ENCODE measurements at regions not wholly inside any gene's neighbourhood (a gene's known extent, or its start where the extent isn't known, plus 50 kb on each side); places are given as distances from the start of the nearest gene placed in this dataset.

DNA sequence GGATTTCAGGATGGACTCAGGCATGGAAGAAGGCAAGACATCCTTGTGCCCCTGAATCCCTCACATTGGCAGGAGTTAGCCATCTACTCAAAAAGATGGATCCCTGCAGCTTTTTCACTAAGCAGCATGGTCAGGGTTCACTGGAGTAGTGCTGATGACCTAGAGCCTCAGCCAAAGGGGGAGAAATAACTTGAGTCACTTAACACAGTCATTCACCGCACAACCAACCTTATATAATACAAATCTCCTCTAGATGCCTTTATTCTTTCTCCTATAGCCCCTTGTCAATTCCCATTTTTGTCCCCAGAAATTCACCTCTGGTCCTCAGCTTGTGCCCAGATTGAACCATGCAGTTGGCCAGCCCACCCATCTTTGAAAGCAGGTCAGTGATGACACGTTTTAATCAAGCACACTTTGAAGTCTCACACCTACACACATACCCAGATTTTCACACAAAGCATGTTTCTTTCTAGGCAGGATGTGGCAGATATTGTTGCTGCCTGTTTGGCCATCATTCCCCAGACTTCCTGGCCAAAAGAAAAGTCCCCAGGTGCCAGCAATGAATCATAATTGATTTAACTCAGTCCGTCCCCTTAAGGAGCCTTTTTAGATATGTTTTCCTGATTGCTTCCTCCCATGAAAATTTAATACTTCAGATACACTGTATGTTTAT lies 84.2 kb downstream of the LBH start:
- no peak for ATAC-seq
- no peaks in the 10 kb centered on the region for H3K36me3 ChIP-seq
- intact Hi-C loops (cut with DNase I), result no loop called here

DNA sequence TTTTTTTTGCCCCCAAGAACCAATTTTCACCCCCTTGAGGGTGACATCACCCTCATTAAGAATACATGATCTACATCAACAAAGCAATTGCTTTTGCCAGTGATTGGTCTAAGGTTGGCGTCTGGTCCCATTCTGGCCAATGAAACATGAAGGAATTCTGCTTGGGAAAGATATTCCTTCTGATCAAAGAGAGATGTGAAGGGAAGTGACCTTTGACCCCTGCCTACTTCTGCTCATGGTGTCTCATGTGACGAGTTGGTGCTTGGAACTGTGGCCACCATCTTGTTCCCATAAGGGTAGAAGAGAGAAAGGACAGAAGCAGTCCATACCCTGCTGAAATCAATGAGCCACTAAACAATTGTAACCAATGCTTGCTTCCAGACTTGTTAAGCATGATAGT lies 85.1 kb downstream of the LBH start:
- intact Hi-C loops (cut with DNase I), result no loop called here
- H3K4me1 ChIP-seq, result no peaks in the 10 kb centered on the region
- H3K36me3 ChIP-seq, result no peaks in the 10 kb centered on the region
- H3K4me3 ChIP-seq, result no peak overlapping the region
- H3K27ac ChIP-seq, result no peak overlapping the region
- DNase-seq (no peak), ATAC-seq (no peak)
- no peaks in the 10 kb centered on the region for H3K9me3 ChIP-seq
- no peaks in the 10 kb centered on the region for H3K27me3 ChIP-seq (ENCODE audit: low read depth)
- TF ChIP-seq, protein P1, sequence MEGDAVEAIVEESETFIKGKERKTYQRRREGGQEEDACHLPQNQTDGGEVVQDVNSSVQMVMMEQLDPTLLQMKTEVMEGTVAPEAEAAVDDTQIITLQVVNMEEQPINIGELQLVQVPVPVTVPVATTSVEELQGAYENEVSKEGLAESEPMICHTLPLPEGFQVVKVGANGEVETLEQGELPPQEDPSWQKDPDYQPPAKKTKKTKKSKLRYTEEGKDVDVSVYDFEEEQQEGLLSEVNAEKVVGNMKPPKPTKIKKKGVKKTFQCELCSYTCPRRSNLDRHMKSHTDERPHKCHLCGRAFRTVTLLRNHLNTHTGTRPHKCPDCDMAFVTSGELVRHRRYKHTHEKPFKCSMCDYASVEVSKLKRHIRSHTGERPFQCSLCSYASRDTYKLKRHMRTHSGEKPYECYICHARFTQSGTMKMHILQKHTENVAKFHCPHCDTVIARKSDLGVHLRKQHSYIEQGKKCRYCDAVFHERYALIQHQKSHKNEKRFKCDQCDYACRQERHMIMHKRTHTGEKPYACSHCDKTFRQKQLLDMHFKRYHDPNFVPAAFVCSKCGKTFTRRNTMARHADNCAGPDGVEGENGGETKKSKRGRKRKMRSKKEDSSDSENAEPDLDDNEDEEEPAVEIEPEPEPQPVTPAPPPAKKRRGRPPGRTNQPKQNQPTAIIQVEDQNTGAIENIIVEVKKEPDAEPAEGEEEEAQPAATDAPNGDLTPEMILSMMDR (IDR thresholded peaks at IDR 0.05), result no peak

More for the DNA sequence above, 84.2 kb downstream of the LBH start:
- Histone ChIP-seq H3K9me3 (no peaks in the 10 kb centered on the region), H3K27me3 (ENCODE audit: low read depth) (no peaks in the 10 kb centered on the region), H3K4me3 (no peak overlapping the region), H3K27ac (no peak overlapping the region), H3K4me1 (no peaks in the 10 kb centered on the region)
- TF ChIP-seq, protein P1 (IDR thresholded peaks at IDR 0.05), result no peak
- no peak for DNase-seq

DNA sequence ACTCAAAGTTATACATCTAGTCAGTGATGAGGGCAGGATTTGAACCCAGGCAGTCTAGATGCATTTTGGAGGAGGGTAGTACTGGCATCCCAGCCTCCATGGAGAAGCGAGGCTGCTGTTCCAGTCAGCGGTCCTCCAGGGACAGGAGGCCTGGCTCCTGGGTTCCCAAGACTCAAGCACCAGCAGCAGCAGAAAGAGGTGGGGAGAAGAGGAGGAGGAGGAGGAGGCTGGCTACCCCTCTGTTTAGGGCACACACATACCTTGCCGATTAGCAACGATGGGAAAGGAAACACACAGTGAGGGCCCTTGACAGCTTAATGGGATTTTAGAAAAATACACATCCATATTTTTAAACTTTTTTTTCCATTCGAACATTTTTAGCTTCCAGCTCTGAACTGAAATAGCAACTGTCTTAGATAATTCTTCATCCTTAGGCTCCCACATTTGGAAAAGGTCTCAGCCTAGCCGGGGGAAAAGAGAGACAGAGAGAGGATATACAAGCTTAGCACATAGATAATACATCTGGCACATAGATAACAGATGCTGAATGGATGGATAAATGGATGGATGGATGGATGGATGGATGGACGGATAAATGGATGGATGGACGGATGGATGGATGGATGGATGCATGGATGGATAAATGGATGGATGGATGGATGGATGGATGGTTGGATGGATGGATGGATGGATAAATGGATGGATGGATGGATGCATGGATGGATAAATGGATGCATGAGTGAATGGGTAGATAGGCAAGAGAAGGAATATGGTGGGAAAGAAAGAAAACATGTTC lies 87.9 kb downstream of the LBH start:
- TF ChIP-seq, protein P1 (IDR thresholded peaks at IDR 0.05), result no peak
- H3K36me3 ChIP-seq, result no peaks in the 10 kb centered on the region
- intact Hi-C loops (cut with DNase I), result no loop called here
- no peak for ATAC-seq
- no peak overlapping the region for H3K27ac ChIP-seq
- no peak overlapping the region for H3K4me3 ChIP-seq
- H3K4me1 ChIP-seq, result no peaks in the 10 kb centered on the region
- H3K27me3 ChIP-seq (ENCODE audit: low read depth), result no peaks in the 10 kb centered on the region
- no peak for DNase-seq
- no peaks in the 10 kb centered on the region for H3K9me3 ChIP-seq

DNA sequence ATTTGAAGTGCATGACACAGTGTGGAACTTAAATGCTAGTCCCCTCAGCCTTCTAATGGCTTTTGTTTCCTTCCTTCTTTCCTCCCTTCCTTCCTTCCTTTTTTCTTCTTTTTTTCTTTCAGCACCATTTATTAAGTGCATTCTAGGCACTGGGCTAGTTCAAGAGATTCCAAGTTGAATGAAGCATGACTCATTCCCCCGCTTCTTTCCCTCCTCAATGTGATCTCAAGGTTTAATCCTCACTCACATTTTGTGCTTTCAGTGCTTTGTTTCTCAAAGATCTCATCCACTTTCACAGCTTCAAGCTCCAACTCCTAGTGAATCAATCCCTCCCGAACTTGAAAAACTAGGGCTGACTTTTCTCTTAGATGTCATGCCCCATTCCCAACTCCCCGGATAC lies 90.1 kb downstream of the LBH start:
- TF ChIP-seq, protein P1 (IDR thresholded peaks at IDR 0.05), result no peak
- no peak overlapping the region for H3K4me3 ChIP-seq
- no peaks in the 10 kb centered on the region for H3K9me3 ChIP-seq
- intact Hi-C loops (cut with DNase I), result no loop called here
- H3K27ac ChIP-seq, result no peak overlapping the region
- no peak for DNase-seq
- no peak for ATAC-seq
- H3K36me3 ChIP-seq, result no peaks in the 10 kb centered on the region
- no peaks in the 10 kb centered on the region for H3K4me1 ChIP-seq
- H3K27me3 ChIP-seq (ENCODE audit: low read depth), result no peaks in the 10 kb centered on the region

DNA sequence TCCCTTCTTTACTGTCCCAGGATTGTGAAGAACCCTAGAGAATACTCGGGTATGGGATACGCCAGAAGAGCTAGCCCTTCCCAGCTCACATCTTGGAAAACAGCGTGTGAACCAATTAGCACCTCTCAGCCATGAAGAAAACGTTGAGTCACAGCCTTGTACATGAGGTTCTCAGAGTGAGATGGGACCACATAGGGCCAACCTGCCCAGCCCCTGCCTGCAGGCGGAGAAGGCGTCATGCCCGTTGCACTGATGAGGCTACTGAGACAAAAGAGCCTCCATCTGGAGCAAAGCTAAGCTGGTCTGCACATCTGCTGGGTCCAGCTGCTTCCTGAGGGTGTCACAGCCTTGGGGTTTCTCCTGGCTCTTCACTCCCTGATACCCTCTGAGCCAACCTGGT lies 92.2 kb downstream of the LBH start:
- Histone ChIP-seq H3K9me3 (no peaks in the 10 kb centered on the region), H3K27me3 (ENCODE audit: low read depth) (no peaks in the 10 kb centered on the region), H3K27ac (no peak overlapping the region), H3K36me3 (no peaks in the 10 kb centered on the region), H3K4me3 (no peak overlapping the region), H3K4me1 (no peaks in the 10 kb centered on the region)
- intact Hi-C loops (cut with DNase I), result no loop called here
- TF ChIP-seq, protein P1 (IDR thresholded peaks at IDR 0.05), result no peak
- DNase-seq (no peak), ATAC-seq (no peak)

Measured in lower lobe of right lung (tissue), 2 donors.